ENCODE measurements at regions not wholly inside any gene's neighbourhood (a gene's known extent, or its start where the extent isn't known, plus 50 kb on each side); places are given as distances from the start of the nearest gene placed in this dataset.

GRCh38 chr10:56298941-56299340 lies 62.1 kb downstream of the ZWINT start:
- H3K9me3 Mint-ChIP-seq (ENCODE audit: unreplicated experiment) = no peaks in the 10 kb centered on the region
- no peak overlapping the region for H3K27ac ChIP-seq (ENCODE audit: low read depth, low read length)
- H3K27ac Mint-ChIP-seq (ENCODE audit: unreplicated experiment) = no peak overlapping the region
- DNase-seq (ENCODE audit: low read depth) = no peak
- H3K36me3 Mint-ChIP-seq (ENCODE audit: low read depth, unreplicated experiment) = no peaks in the 10 kb centered on the region
- no peak overlapping the region for H3K4me2 ChIP-seq (ENCODE audit: low read length)
- no peaks in the 10 kb centered on the region for H3K4me1 ChIP-seq (ENCODE audit: insufficient read depth, low read length)
- no peak for FAIRE-seq
- no peaks in the 10 kb centered on the region for H3K9me3 ChIP-seq (ENCODE audit: insufficient read depth, low read depth, low read length)
- no peak overlapping the region for H3K4me3 Mint-ChIP-seq (ENCODE audit: unreplicated experiment)
- no peak overlapping the region for H3K4me3 ChIP-seq (ENCODE audit: insufficient read depth, low read depth, low read length)
- no peaks in the 10 kb centered on the region for H3K27me3 Mint-ChIP-seq (ENCODE audit: low read depth, unreplicated experiment)
- no peaks in the 10 kb centered on the region for H3K79me2 ChIP-seq (ENCODE audit: insufficient read depth, low read length)
- no peaks in the 10 kb centered on the region for H3K4me1 Mint-ChIP-seq (ENCODE audit: low read depth, unreplicated experiment)
- no peaks in the 10 kb centered on the region for H3K27me3 ChIP-seq (ENCODE audit: insufficient read depth, low read length)
- TF ChIP-seq EZH2 (IDR thresholded peaks at IDR 0.05; ENCODE audit: insufficient read depth, low read length) = no peak
- TF ChIP-seq, protein P1, sequence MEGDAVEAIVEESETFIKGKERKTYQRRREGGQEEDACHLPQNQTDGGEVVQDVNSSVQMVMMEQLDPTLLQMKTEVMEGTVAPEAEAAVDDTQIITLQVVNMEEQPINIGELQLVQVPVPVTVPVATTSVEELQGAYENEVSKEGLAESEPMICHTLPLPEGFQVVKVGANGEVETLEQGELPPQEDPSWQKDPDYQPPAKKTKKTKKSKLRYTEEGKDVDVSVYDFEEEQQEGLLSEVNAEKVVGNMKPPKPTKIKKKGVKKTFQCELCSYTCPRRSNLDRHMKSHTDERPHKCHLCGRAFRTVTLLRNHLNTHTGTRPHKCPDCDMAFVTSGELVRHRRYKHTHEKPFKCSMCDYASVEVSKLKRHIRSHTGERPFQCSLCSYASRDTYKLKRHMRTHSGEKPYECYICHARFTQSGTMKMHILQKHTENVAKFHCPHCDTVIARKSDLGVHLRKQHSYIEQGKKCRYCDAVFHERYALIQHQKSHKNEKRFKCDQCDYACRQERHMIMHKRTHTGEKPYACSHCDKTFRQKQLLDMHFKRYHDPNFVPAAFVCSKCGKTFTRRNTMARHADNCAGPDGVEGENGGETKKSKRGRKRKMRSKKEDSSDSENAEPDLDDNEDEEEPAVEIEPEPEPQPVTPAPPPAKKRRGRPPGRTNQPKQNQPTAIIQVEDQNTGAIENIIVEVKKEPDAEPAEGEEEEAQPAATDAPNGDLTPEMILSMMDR (IDR thresholded peaks at IDR 0.05; ENCODE audit: insufficient read depth, low read depth, low read length) = no peak
- H2AFZ ChIP-seq (ENCODE audit: low read depth, low read length) = no peak overlapping the region
- no peaks in the 10 kb centered on the region for H3K36me3 ChIP-seq (ENCODE audit: insufficient read depth, low read length)
- H3K9ac ChIP-seq (ENCODE audit: low read length) = no peak overlapping the region
- H4K20me1 ChIP-seq (ENCODE audit: insufficient read depth, low read length) = no peaks in the 10 kb centered on the region

DNA sequence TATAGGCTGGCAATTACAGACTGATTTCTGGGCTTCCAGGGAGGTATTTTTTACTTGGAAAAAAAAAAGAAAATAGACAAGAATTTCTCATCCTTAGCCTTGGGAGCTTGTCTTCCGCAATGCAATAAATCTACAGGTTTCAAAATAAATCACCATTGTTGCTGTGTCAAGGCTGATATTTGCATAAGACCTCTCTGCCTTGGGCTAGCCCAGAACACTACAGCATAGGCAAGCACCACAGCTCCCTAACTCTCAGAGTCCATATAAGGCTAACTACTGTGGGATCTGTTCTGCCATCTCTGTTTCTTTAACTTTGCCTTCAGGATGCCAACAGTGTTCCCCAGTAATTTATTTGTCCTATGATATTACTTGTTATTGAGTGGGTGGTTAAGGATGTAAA lies 64.4 kb downstream of the ZWINT start:
- no peaks in the 10 kb centered on the region for H3K27me3 Mint-ChIP-seq (ENCODE audit: low read depth, unreplicated experiment)

GRCh38 chr10:56288403-56288802 lies 72.7 kb downstream of the ZWINT start:
- Histone ChIP-seq H3K4me2 (ENCODE audit: low read length) (no peak overlapping the region), H3K79me2 (ENCODE audit: insufficient read depth, low read length) (no peaks in the 10 kb centered on the region), H4K20me1 (ENCODE audit: insufficient read depth, low read length) (no peaks in the 10 kb centered on the region), H3K27me3 (ENCODE audit: insufficient read depth, low read length) (no peaks in the 10 kb centered on the region), H3K9ac (ENCODE audit: low read length) (no peak overlapping the region), H3K9me3 (ENCODE audit: insufficient read depth, low read depth, low read length) (no peaks in the 10 kb centered on the region), H2AFZ (ENCODE audit: low read depth, low read length) (no peak overlapping the region), H3K36me3 (ENCODE audit: insufficient read depth, low read length) (no peaks in the 10 kb centered on the region), H3K4me1 (ENCODE audit: insufficient read depth, low read length) (no peaks in the 10 kb centered on the region), H3K4me3 (ENCODE audit: insufficient read depth, low read depth, low read length) (no peak overlapping the region), H3K27ac (ENCODE audit: low read depth, low read length) (no peak overlapping the region)
- Mint-ChIP-seq H3K9me3 (ENCODE audit: unreplicated experiment) (peaks cover 2% of the 10 kb centered on the region), H3K27ac (ENCODE audit: unreplicated experiment) (no peak overlapping the region), H3K36me3 (ENCODE audit: low read depth, unreplicated experiment) (no peaks in the 10 kb centered on the region), H3K4me1 (ENCODE audit: low read depth, unreplicated experiment) (no peaks in the 10 kb centered on the region), H3K27me3 (ENCODE audit: low read depth, unreplicated experiment) (no peaks in the 10 kb centered on the region), H3K4me3 (ENCODE audit: unreplicated experiment) (no peak overlapping the region)
- TF ChIP-seq EZH2 (IDR thresholded peaks at IDR 0.05; ENCODE audit: insufficient read depth, low read length) = no peak
- TF ChIP-seq, protein P1 (IDR thresholded peaks at IDR 0.05; ENCODE audit: insufficient read depth, low read depth, low read length) = no peak
- no peak for DNase-seq (ENCODE audit: low read depth)
- no peak for FAIRE-seq

More for the DNA sequence above, 64.4 kb downstream of the ZWINT start:
- H3K4me3 Mint-ChIP-seq (ENCODE audit: unreplicated experiment) = no peak overlapping the region
- H3K27ac ChIP-seq (ENCODE audit: low read depth, low read length) = no peak overlapping the region
- no peaks in the 10 kb centered on the region for H3K4me1 Mint-ChIP-seq (ENCODE audit: low read depth, unreplicated experiment)
- FAIRE-seq = no peak
- TF ChIP-seq, protein P1 (IDR thresholded peaks at IDR 0.05; ENCODE audit: insufficient read depth, low read depth, low read length) = no peak
- TF ChIP-seq EZH2 (IDR thresholded peaks at IDR 0.05; ENCODE audit: insufficient read depth, low read length) = no peak
- H3K27ac Mint-ChIP-seq (ENCODE audit: unreplicated experiment) = no peak overlapping the region
- no peak for DNase-seq (ENCODE audit: low read depth)
- no peaks in the 10 kb centered on the region for H3K27me3 ChIP-seq (ENCODE audit: insufficient read depth, low read length)
- H3K79me2 ChIP-seq (ENCODE audit: insufficient read depth, low read length) = no peaks in the 10 kb centered on the region
- H3K4me2 ChIP-seq (ENCODE audit: low read length) = no peak overlapping the region
- H3K9ac ChIP-seq (ENCODE audit: low read length) = no peak overlapping the region
- no peak overlapping the region for H3K4me3 ChIP-seq (ENCODE audit: insufficient read depth, low read depth, low read length)
- H4K20me1 ChIP-seq (ENCODE audit: insufficient read depth, low read length) = no peaks in the 10 kb centered on the region
- H3K9me3 Mint-ChIP-seq (ENCODE audit: unreplicated experiment) = peaks cover 2% of the 10 kb centered on the region
- no peaks in the 10 kb centered on the region for H3K36me3 Mint-ChIP-seq (ENCODE audit: low read depth, unreplicated experiment)
- H3K4me1 ChIP-seq (ENCODE audit: insufficient read depth, low read length) = no peaks in the 10 kb centered on the region
- H3K9me3 ChIP-seq (ENCODE audit: insufficient read depth, low read depth, low read length) = no peaks in the 10 kb centered on the region
- H2AFZ ChIP-seq (ENCODE audit: low read depth, low read length) = no peak overlapping the region
- no peaks in the 10 kb centered on the region for H3K36me3 ChIP-seq (ENCODE audit: insufficient read depth, low read length)

Measured in astrocyte (in vitro differentiated cells and primary cell).